ENCODE measurements at regions not wholly inside any gene's neighbourhood (a gene's known extent, or its start where the extent isn't known, plus 50 kb on each side); places are given as distances from the start of the nearest gene placed in this dataset.

GRCh38 chr6:4382362-4382853, 247.0 kb upstream of the ECI2 start:
- peaks cover 3% of the 10 kb centered on the region; the same call in 1 of the 2 replicates for H3K36me3 ChIP-seq (ENCODE audit: insufficient read depth, low read length)
- H3K9me2 ChIP-seq (ENCODE audit: low read depth, low read length): no peaks in the 10 kb centered on the region
- no peak overlapping the region for H3K9ac ChIP-seq (ENCODE audit: low read length)
- no peaks in the 10 kb centered on the region for H3K4me1 ChIP-seq (ENCODE audit: insufficient read depth, low read length, severe bottlenecking)
- no peak overlapping the region for H2AFZ ChIP-seq (ENCODE audit: low read length)
- no peak for TF ChIP-seq EZH2 (IDR thresholded peaks at IDR 0.05; ENCODE audit: borderline replicate concordance, low read length)
- no peak for TF ChIP-seq CTCF (IDR thresholded peaks at IDR 0.05; ENCODE audit: low read length)
- H3K4me2 ChIP-seq (ENCODE audit: low read length): no peak overlapping the region
- H3K79me2 ChIP-seq (ENCODE audit: insufficient read depth, low read length): no peaks in the 10 kb centered on the region
- H4K20me1 ChIP-seq (ENCODE audit: insufficient read depth, low read length): no peaks in the 10 kb centered on the region
- no peak overlapping the region for H3K4me3 ChIP-seq (ENCODE audit: low read depth, low read length, poor library complexity, severe bottlenecking)
- H3K9me3 ChIP-seq (ENCODE audit: low read length): 0 out of 2 replicates have a peak, but pooled peaks cover 6% of the 10 kb centered on the region
- H3F3A ChIP-seq (ENCODE audit: insufficient read depth, low read length): no peaks in the 10 kb centered on the region
- no peaks in the 10 kb centered on the region; the same call in 1 of the 2 replicates for H3K27me3 ChIP-seq (ENCODE audit: insufficient read depth, low read length)
- no peak overlapping the region for H3K27ac ChIP-seq (ENCODE audit: low read depth, low read length, poor library complexity, severe bottlenecking)

GRCh38 chr6:4381381-4381780, 246.0 kb upstream of the ECI2 start:
- H3K4me2 ChIP-seq (ENCODE audit: low read length): no peak overlapping the region
- no peaks in the 10 kb centered on the region for H4K20me1 ChIP-seq (ENCODE audit: insufficient read depth, low read length)
- no peak overlapping the region for H3K27ac ChIP-seq (ENCODE audit: low read depth, low read length, poor library complexity, severe bottlenecking)
- H3K4me1 ChIP-seq (ENCODE audit: insufficient read depth, low read length, severe bottlenecking): no peaks in the 10 kb centered on the region
- no peak overlapping the region for H2AFZ ChIP-seq (ENCODE audit: low read length)
- no peaks in the 10 kb centered on the region for H3K79me2 ChIP-seq (ENCODE audit: insufficient read depth, low read length)
- peaks cover 3% of the 10 kb centered on the region; the same call in 1 of the 2 replicates for H3K36me3 ChIP-seq (ENCODE audit: insufficient read depth, low read length)
- no peaks in the 10 kb centered on the region for H3K9me2 ChIP-seq (ENCODE audit: low read depth, low read length)
- H3K9me3 ChIP-seq (ENCODE audit: low read length): 0 out of 2 replicates have a peak, but pooled peaks cover 6% of the 10 kb centered on the region
- no peak overlapping the region for H3K9ac ChIP-seq (ENCODE audit: low read length)
- no peak overlapping the region for H3K4me3 ChIP-seq (ENCODE audit: low read depth, low read length, poor library complexity, severe bottlenecking)
- no peak for TF ChIP-seq CTCF (IDR thresholded peaks at IDR 0.05; ENCODE audit: low read length)
- no peak for TF ChIP-seq EZH2 (IDR thresholded peaks at IDR 0.05; ENCODE audit: borderline replicate concordance, low read length)
- no peaks in the 10 kb centered on the region; the same call in 1 of the 2 replicates for H3K27me3 ChIP-seq (ENCODE audit: insufficient read depth, low read length)
- H3F3A ChIP-seq (ENCODE audit: insufficient read depth, low read length): no peaks in the 10 kb centered on the region

- Histone ChIP-seq H3K9ac (ENCODE audit: low read length) (no peak overlapping the region), H3K79me2 (ENCODE audit: insufficient read depth, low read length) (no peaks in the 10 kb centered on the region), H3K27ac (ENCODE audit: low read depth, low read length, poor library complexity, severe bottlenecking) (no peak overlapping the region), H3K9me3 (ENCODE audit: low read length) (0 out of 2 replicates have a peak, but pooled peaks cover 6% of the 10 kb centered on the region), H3K4me2 (ENCODE audit: low read length) (no peak overlapping the region), H3K9me2 (ENCODE audit: low read depth, low read length) (no peaks in the 10 kb centered on the region), H3K4me1 (ENCODE audit: insufficient read depth, low read length, severe bottlenecking) (no peaks in the 10 kb centered on the region), H3K4me3 (ENCODE audit: low read depth, low read length, poor library complexity, severe bottlenecking) (no peak overlapping the region), H3K27me3 (ENCODE audit: insufficient read depth, low read length) (no peaks in the 10 kb centered on the region; the same call in 1 of the 2 replicates), H3K36me3 (ENCODE audit: insufficient read depth, low read length) (peaks cover 3% of the 10 kb centered on the region; the same call in 1 of the 2 replicates), H4K20me1 (ENCODE audit: insufficient read depth, low read length) (no peaks in the 10 kb centered on the region), H2AFZ (ENCODE audit: low read length) (no peak overlapping the region), H3F3A (ENCODE audit: insufficient read depth, low read length) (no peaks in the 10 kb centered on the region)
- no peak for TF ChIP-seq EZH2 (IDR thresholded peaks at IDR 0.05; ENCODE audit: borderline replicate concordance, low read length)
- no peak for TF ChIP-seq CTCF (IDR thresholded peaks at IDR 0.05; ENCODE audit: low read length)
These were observed 245.5 kb upstream of the ECI2 start for GRCh38 chr6:4380881-4381281.

Data from OCI-LY1 (cell line).